ENCODE measurements at regions not wholly inside any gene's neighbourhood (a gene's known extent, or its start where the extent isn't known, plus 50 kb on each side); places are given as distances from the start of the nearest gene placed in this dataset.

DNA sequence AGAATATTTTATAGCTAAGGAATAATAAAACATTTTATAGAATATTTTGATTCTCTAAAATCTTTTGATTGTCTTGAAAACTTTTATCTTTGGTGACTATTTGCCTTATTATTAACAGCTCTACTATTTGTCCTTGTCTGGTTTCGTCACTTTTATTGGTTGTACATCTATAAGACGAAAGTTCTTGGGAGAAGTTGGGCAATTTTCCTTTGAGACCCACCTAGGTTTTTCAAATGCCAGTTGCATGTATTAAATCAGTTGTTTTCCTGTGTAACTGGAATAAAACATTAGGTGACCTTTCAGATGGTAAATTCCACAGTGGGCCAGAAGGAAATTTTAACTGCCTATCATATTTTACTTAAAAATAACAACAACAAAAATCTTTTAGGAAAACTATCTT lies 1245.7 kb downstream of the SI start:
- intact Hi-C loops (cut with DNase I): no loop called here
- ATAC-seq (no peak), DNase-seq (no peak)
- TF ChIP-seq, protein P1, sequence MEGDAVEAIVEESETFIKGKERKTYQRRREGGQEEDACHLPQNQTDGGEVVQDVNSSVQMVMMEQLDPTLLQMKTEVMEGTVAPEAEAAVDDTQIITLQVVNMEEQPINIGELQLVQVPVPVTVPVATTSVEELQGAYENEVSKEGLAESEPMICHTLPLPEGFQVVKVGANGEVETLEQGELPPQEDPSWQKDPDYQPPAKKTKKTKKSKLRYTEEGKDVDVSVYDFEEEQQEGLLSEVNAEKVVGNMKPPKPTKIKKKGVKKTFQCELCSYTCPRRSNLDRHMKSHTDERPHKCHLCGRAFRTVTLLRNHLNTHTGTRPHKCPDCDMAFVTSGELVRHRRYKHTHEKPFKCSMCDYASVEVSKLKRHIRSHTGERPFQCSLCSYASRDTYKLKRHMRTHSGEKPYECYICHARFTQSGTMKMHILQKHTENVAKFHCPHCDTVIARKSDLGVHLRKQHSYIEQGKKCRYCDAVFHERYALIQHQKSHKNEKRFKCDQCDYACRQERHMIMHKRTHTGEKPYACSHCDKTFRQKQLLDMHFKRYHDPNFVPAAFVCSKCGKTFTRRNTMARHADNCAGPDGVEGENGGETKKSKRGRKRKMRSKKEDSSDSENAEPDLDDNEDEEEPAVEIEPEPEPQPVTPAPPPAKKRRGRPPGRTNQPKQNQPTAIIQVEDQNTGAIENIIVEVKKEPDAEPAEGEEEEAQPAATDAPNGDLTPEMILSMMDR (IDR thresholded peaks at IDR 0.05): no peak
- TF ChIP-seq POLR2A (IDR thresholded peaks at IDR 0.05): no peak
- no peak overlapping the region for H3K27ac ChIP-seq
- H3K9me3 ChIP-seq: no peaks in the 10 kb centered on the region
- no peak overlapping the region for H3K4me3 ChIP-seq
- H3K4me1 ChIP-seq: no peaks in the 10 kb centered on the region
- no peaks in the 10 kb centered on the region for H3K36me3 ChIP-seq
- no peaks in the 10 kb centered on the region for H3K27me3 ChIP-seq
- 39 to 83% (median 79%) methylated on average over 2 of the region's 2 CpGs for WGBS, 4 donors

DNA sequence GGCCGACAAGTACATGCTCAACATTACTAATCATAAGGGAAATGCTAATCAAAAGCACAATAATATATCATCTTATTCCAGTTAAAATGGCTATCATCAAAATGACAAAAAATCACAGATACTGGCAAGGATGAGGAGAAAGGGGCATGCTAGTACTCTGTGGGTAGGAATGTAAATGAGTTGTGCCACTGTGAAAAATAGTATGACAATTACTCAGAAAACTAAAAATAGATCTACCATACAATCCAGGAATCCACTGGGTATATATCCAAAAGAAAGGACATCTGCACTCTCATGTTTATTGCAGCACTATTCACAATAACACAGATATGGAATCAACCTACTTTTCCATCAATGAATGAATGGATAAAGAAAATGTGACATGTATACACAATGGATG lies 1256.5 kb downstream of the SI start:
- no peak for DNase-seq
- Histone ChIP-seq H3K27me3 (no peaks in the 10 kb centered on the region), H3K36me3 (no peaks in the 10 kb centered on the region), H3K4me3 (no peak overlapping the region), H3K9me3 (peaks cover 0 to 9% (median 0%) of the 10 kb centered on the region in 12 donors), H3K27ac (no peak overlapping the region), H3K4me1 (no peaks in the 10 kb centered on the region)
- TF ChIP-seq, protein P1 (IDR thresholded peaks at IDR 0.05): no peak
- no peak for TF ChIP-seq POLR2A (IDR thresholded peaks at IDR 0.05)
- intact Hi-C loops (cut with DNase I): no loop called here
- WGBS, 4 donors: 84 to 88% (median 87%) methylated on average over 1 of the region's 1 CpG
- no peak for ATAC-seq

DNA sequence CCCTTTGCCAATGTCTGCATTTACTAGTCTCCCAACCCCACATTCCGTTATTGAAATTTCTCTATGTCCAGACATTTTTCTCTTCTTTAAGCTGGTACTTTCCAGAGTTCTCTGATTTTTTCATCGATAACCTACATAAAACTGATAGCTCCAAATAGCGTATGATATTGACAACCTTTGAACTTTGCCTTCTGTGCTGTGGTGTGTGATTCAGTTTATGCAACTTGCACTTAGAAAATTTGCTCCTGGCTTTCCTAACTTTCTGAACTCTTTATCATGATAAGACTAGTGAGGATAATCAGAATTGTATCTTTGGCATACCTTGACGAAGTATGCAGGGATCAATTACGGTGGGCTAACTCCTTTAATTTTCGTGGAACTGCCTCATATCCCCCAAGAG lies 1261.3 kb downstream of the SI start:
- Histone ChIP-seq H3K4me3 (no peak overlapping the region), H3K36me3 (no peaks in the 10 kb centered on the region), H3K27me3 (no peaks in the 10 kb centered on the region), H3K4me1 (no peaks in the 10 kb centered on the region), H3K27ac (no peak overlapping the region), H3K9me3 (peaks cover 0 to 24% (median 2%) of the 10 kb centered on the region in 12 donors)
- intact Hi-C loops (cut with DNase I): no loop called here
- ATAC-seq (no peak), DNase-seq (no peak)
- TF ChIP-seq, protein P1 (IDR thresholded peaks at IDR 0.05): no peak
- TF ChIP-seq POLR2A (IDR thresholded peaks at IDR 0.05): no peak
- 79 to 93% (median 89%) methylated on average over 6 of the region's 6 CpGs for WGBS, 4 donors

DNA sequence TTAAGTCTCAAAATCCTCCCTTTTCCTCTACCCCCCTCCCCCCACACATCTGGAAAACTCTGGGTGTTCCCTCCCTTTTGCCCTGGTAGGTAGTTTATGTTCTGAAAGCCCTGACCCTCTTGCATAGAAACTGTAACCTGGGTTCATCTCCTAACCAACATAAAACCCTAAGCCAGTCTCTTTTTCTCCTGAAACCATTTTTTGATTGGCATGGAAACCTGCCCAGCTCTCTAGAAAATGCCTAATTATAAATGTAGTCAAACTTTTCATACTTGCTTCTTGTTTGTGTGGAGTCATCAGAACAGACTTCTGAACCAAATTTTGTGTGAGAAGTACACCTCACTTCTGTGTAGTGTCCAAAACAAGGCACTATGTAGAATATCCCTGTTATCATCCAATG lies 1264.4 kb downstream of the SI start:
- H3K27ac ChIP-seq: no peak overlapping the region
- no peaks in the 10 kb centered on the region for H3K27me3 ChIP-seq
- H3K36me3 ChIP-seq: no peaks in the 10 kb centered on the region
- ATAC-seq (no peak), DNase-seq (no peak)
- no peak overlapping the region for H3K4me3 ChIP-seq
- H3K4me1 ChIP-seq: no peaks in the 10 kb centered on the region
- intact Hi-C loops (cut with DNase I): no loop called here
- no peak for TF ChIP-seq POLR2A (IDR thresholded peaks at IDR 0.05)
- TF ChIP-seq, protein P1 (IDR thresholded peaks at IDR 0.05): no peak
- peaks cover 0 to 23% (median 4%) of the 10 kb centered on the region in 12 donors for H3K9me3 ChIP-seq

Measured in heart left ventricle (tissue), 16 donors.